LHCN-M2 (cell line): ENCODE measurements at regions not wholly inside any gene's neighbourhood (a gene's known extent, or its start where the extent isn't known, plus 50 kb on each side); places are given as distances from the start of the nearest gene placed in this dataset.
"Not testable (repeated sequence)": the region's sequence is repeated elsewhere in the genome, so short reads cannot be mapped to it uniquely, and the experiment has no call there.

Experiments
- DNase-seq: peaks from one replicate; pipeline ENCODE4 v3.0.0-alpha.2; 2012; ENCODE audit warnings: low read depth

DNA sequence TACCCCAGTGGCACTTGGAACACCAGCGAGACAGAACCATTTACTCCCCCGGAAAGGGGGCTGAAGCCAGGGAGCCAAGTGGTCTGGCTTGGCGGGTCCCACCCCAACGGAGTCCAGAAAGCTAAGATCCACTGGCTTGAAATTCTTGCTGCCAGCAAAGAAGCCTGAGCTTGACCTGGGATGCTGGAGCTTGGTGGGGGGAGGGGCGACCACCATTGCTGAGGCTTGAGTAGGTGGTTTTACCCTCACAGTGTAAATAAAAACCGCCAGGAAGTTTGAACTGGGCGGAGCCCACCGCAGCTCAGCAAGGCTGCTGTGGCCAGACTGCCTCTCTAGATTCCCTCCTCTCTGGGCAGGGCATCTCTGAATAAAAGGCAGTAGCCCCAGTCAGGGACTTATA, 62.8 kb downstream of the RPS24 start:
- not testable (repeated sequence) for DNase-seq

DNA sequence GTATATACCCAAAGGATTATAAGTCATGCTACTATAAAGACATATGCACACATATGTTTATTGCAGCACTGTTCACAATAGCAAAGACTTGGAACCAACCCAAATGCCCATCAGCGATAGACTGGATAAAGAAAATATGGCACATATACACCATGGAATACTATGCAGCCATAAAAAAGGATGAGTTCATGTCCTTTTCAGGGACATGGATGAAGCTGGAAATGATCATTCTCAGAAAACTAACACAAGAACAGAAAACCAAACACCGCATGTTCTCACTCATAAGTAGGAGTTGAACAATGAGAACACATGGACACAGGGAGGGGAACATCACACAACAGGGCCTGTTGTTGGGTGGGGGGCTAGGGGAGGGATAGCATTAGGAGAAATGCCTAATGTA, 68.9 kb downstream of the RPS24 start:
- not testable (repeated sequence) for DNase-seq

DNA sequence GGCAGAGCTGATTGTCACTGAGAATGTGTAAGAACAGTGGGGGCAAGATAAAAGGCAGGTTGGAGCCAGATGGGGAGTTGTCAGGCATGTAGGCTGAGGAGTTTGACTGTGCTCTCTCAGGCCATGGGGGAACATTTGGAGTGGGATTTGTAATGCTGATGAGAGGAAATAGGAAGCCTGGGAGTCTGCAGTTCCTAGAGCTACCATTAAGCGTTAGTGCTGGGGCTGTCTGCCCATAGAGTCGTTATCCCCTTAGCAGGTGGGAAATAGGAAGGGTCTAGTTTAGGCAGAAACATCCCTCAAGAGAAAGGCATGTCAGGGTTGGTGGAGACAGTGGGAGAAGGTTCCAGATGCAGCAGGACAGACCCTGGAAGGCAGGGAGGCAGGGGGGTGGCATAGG, 75.5 kb downstream of the RPS24 start:
- DNase-seq: no peak

DNA sequence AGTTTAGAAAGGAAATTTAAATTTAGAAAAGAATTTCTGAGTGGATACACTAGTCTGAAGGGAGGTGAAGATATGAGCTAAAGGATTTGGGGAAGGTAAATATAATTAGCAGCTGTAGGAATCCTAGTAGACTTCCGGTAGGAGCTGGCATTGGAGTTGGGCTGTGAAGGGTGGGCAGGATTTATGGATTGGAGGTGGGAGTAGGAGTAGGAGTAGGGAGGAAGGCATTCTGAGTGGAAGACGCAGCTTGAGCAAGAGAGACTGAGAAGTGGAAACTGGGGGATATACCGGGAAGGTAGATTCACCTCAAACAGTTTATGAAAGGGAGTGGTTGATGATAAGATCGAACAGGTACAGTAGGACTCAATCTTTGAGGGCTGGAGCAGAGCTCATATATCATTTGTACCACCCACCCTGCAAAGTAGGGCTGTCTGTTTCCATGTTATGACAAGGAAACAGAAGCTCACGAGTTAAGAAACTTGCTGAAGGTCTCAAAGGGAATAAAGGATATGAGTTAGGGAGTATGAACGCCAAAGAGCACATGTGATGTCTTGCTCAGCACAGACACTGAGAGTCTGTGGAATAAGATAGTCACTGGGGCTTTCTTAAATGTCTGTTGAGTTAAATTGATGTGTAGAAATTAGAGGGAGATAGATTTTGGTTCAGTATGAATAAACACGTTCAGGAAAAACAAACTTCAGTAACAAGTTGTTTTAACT, 81.6 kb downstream of the RPS24 start:
- DNase-seq: no peak

DNA sequence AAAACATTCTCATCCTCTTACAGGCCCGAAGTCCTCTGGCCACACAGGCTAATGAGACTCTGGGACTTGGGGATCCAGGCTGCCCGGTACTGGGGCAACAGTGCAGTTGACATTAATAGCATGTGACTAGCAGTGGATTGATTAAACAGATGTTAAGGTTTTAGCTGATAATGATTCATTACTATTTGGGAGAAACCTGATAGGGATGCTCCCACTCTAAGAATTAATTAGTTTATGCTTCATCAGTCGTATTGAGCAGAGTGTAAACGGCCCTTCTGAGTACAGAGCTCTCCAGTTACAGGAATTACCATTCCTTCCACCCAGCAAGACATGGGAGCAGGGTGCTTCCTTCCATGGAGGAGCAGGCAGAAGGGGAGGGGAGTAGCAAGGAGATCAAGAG, 82.7 kb downstream of the RPS24 start:
- no peak for DNase-seq

DNA sequence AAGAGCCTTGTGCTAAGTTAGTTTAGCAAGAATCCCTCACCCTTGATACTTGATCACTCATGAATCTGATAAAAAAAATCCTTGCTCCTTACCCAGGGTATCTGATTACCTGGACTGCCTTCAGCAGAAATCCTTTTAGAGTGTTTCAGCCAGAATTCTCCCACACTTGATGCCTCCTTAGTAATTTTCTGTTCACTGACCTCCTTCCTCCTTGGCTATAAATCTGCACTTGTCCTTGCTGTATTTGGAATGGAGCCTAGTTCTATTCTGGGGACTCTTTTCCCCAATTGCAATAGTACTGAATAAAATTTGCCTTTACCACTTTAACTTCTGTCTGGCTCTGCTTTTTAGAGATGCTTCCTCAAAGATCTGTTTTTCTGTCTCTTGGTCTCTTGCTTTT, 84.9 kb downstream of the RPS24 start:
- DNase-seq: no peak

DNA sequence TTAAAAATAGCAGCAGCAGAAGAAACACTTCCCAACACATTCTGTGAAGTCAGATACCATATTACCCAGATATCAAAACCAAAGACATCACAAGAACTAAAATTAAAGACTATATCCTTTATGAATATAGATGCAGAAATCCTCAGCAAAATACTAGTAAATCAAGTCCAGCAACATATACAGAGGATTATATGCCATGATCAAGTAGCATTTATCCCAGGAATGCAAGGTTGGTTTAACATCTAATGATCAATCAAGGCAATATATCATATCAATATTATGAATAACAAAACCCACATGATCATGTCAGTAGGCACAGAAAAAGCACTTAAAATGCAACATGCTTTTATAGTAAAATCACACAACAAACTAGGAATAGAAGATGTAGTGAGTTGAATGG, 88.1 kb downstream of the RPS24 start:
- no peak for DNase-seq

DNA sequence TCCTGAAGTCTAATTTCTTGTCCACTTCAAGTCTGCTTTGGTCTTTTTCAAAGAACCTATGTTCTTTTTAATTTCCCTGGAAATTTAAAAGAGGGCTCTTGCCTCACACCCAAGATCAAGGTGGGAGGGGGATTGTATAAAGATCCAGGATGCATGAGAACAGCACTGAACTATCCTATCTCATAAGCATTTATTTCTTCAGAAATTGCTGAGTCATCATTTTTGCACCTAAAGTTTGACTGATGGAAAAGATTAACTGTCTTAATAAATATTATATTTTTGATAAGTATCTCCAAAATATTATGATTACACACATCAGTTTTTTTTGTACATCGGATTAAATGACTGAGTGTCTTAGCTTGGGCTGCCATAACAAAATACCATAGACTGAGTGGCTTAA, 90.5 kb downstream of the RPS24 start:
- no peak for DNase-seq

DNA sequence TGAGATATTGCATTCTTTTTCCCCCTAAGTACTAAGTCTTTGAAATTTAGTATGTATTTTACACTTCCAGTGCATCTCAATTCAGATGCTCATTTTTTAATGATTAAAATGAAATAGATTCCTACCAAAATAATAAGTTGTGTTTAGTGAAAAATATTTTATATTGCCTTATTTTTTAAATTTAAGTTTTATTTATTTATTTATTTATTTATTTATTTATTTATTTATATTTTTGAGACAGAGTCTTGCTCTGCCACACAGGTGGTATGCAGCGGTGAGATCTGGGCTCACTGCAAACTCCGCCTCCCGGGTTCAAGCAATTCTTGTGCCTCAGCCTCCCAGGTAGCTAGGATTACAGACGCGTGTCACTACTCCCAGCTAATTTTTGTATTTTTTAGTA, 95.5 kb downstream of the RPS24 start:
- DNase-seq: no peak

DNA sequence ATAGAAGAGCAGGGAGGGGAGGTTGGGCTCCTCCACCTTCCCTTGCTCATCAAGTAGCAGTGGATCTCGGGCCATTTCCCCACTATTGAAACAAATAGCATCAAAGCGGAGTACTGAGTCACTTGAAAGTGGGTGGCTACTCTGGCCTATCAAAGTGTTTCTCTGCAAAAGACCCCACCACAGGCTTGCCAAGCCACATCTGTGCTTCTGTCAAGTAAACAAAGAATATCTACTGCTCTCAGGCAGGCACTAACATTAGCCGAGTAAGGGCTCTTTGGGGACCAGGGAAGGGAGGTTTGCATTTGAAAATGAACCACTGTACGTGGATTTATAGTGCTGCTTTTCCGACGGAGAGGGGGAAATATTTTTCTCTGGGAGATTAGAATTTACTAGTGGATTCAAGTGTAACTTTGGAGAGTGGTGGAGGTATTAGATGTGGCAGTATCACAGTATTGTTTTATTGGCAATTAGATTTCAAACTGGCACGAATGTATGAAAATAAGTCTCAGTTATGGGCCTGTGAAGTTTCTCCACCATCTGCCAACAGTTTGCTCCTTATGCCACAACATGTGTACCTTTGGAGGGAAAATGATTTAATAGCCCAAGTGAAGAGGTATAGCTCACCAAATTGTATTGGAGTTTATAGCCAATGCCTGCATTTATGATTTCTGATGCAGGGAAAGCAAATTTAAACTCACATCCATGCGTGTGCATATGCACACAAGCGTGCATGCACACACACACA, 97.5 kb downstream of the RPS24 start:
- DNase-seq: no peak

DNA sequence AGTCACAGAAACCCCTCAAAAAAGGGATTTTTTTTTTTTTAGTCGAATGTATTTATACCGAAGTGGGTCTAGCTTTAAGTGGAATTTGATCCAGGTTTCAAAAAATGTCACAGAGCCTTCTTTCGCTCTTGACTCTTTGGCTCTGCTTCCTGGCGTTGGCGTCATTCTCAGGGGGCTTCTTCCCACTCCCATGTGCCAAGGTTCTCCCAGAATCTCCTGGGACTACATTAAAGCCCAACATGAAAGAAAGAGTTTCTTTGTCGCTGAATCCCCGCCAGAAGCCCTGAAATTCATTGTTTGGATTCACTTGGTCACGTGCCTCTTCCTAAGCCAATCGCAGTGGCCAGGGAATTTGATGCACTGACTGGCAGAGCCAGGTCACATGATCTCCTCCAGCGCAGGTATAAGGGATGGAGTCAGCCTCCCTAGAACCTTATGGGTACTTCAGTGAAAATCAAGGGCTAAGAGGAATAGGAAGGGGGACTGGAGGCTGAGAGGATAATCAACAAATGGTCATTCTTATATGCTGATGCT, 101.2 kb downstream of the RPS24 start:
- no peak for DNase-seq

DNA sequence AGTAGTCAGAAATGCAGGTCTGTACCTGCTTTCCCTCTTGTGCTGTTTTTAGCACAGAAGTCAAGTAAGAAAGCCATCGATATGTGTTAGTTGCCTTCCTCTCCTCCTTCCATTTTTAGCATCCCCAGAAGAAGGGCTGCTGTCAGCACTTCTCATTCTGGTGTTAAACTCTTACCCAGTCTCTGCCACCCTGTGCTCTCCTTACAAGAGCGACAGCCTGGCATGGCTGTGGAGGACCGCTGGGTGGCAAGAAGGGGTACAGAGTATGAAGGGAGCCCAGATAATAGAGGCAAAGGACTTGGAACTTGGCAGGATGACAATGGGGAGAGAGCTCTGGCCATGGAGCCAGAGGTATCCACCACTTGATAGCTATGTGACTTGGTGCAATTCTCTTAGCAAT, 103.5 kb downstream of the RPS24 start:
- no peak for DNase-seq

DNA sequence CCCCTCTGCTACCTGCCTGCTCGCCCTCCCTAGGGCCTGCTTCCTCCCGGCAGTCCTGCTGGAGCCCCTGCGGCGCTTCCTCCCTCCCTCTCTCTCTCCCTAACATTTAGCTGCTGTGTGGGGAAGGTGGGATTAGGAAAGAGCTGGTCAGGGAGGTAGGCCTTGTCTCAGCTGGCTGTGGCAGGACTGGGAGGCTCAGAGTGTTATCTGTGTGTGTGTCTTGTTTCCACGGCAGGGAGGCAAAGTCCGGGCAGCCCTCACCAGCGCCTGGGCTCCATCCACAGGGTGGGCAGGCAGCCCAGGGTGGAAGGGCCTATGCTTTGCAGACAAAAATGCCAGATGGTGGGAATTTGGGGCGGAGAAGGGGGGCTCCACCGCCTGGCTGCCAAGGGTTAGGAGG, 105.7 kb downstream of the RPS24 start:
- no peak for DNase-seq

DNA sequence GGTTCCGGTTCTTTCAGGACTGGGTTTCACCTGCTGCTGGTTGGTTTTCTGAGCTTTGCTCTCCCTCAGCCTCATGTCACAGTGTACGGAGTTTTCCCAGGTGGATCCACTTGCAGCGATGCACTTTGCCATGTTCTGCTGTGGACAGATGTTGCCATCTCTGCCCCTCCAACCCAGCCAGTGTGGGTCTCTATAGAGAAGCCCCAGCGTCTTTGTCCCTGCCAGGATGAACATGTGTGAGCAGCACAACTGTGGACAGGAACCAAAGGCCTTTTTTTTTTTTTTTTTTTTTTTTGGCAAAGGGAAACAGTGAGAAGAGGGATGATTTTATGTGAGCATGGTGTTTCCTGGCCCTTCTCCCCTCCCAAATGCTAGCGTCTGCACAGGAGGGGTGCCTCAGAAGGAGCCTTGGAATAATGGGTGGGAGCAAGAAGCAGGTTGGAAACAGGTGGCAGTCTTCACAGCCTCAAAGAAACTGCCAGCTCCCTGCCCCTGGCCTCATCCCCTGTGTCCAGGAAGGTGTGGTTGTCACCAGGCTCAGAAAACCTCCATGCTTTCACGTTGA, 106.5 kb downstream of the RPS24 start:
- DNase-seq: no peak

DNA sequence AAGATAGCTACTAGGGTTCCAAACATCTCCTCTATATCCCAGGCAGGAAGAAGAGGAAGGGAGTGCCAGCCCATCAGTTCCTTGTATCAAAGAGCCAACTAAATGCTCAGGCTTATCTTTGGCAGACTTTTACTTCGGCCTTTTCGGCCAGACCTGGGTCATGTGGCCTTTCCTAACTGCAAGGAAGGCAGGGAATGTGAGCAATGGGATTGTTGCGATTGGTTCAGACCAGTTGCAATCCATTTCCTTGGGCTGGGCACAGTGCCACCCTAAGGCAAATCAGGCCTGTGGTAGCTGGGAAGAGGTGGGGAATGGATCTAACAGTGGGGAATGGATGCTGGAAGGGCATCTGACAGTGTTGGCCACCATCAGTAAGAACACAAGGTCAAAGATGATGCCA, 109.9 kb downstream of the RPS24 start:
- DNase-seq: no peak

DNA sequence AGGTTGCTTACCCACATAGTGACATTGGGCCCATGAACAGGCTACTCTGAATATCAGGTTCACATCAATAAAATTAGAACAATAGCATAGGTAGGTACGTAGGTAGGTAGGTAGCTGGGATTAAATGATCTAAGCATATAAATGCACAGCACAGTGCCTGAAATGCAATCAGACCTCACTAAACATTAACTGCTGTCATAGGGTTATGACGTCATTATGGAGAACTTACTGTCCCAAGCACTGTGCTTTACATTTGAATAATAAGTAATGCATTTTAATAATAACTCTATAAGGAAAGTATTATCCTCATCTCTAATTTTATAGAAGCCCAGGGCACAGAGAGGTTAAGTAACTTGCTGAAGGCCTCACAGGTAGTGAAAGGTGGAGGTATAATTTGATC, 112.5 kb downstream of the RPS24 start:
- no peak for DNase-seq

DNA sequence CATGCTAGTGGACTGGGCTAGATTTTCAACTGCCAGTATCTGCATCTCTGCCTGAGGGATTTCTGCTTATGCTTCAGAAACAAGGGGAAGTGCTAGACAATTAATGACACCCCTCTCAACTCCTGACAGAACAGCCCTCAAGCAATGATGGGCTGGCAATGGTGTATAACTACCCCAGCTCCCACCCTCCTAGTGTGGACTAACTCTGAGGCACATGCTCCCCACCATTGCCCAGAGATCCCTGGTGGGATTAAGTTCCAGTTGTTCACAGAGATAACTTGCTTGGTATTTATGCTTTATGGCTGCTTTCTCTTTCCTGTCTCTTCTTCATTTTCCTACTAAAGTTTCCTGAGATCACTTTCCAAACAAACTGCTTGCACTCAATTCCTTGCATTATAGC, 113.5 kb downstream of the RPS24 start:
- DNase-seq: no peak

DNA sequence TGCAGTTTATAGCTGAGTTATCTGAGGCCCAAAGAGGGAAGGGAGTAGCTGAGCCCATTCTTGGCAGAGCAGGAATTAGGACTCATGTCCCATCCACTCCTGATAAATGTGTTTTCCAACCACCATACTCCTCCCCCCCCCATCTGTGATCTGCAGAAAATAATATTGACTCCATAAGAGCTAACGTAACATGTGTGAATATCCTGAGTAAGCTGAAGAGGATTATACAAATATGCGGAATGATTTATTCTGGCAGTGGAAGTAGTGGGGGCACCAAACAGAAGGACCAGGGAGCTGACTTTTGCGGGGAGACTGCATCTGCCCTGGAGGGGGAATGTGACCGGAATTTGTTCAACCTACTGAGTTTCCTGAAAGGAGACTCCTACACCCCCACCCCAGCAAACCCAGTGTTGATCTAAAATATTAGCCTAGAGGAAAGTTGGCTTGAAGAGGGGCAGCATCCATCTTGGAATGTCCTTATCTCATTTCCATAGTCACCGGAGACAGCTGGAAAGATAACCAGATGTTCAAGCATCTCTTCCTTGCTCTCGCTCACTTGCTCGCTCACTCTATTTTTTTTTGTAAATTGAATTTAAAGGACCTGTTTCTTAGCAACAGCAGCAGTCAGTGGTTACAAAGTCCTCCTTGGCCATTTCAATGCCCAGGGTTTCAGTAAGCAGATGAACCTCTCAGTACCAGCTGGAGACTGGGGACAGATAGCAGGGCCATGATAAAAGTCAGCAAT, 114.7 kb downstream of the RPS24 start:
- DNase-seq: no peak

DNA sequence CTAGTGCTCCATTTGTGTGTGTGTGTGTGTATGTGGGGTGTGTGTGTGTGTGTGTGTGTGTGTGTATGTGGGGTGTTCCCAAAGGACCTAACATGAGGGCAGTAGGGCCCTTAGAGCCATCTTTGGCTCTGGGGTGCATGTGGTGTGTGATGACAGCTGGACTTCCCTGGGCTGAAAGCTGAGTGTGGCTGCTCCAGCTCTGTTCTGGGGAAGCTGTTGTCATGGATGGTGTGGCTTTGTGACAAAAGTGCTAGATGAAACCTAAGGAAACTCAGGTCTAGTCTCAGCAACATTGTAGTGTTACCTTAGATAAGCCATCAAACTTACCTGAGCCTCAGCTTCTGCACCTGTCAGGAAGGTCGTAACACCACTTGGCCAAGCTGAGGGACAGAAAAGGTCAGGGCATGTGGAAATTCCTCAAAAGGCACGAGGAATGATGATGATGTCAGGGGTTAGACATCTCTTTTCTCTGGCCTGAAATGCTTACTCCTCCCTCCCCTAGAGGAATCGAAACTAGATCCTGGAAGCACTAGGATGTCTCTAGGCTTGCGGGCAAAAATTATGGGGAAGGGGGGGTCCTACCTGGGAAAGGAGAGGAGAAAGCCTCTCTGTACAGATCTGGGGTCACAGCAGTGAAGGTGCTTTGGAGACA, 115.4 kb downstream of the RPS24 start:
- peak; percentile 28 for DNase-seq

DNA sequence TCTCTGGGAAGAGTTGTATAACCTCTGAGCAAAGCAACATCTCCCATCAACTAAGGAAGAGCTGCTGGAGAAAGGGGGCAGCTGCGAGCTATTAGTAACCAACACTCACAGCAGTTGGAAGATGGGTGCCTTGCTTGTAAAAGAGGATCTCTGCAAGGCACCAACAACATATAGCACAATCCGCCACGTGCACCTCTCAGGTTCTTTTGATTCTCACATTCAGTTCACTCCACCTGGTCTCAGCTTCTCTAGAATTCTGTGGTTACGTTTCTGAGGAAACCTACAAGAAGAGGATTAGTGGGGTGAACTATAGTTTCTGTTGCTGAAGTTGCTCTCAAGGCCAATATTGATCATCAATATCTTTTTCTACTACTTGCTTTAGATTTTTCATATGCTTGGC, 117.1 kb downstream of the RPS24 start:
- DNase-seq: no peak

DNA sequence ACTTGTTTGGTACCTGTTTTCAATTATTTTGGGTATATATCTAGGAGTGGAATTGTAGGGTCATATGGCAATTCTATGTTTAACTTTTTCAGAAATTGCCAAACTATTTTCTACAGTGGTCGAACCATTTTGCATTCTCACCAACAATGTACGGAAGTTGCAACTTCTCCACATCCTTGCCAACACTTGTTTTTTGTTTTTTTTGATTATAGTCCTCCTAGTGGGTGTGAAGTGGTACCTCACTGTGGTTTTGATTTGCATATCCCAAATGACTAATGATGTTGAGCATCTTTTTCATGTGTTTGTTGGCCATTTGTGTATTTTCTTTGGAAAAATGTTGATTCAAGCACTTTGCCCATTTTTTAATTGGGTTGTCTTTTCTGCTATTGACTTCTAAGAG, 122.1 kb downstream of the RPS24 start:
- DNase-seq: no peak

DNA sequence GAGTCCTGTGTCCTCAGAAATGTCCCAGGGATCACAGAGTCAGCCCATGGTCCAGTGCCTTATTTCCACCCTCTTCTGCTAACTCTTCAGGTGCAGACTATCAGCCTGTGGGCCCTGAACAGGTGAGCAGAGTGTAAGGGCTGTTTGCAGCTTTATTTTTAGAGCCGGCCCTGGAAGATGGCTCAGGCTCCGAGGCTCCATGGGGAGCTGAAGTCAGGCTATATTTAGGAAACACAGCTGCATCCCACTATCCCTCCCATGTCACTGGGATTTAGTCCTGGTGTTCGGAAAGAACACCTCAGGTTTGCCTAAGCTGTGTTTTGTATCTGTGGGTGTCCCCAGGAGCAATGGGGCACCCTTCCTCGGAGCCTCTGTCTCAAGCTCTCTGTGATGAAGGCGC, 126.9 kb downstream of the RPS24 start:
- no peak for DNase-seq
